Neural crest cell (in vitro differentiated cells): ENCODE measurements at regions not wholly inside any gene's neighbourhood (a gene's known extent, or its start where the extent isn't known, plus 50 kb on each side); places are given as distances from the start of the nearest gene placed in this dataset.

ENCODE experiments used
- DNase-seq: peaks from one replicate; pipeline ENCODE4 v3.0.0; 2021; ENCODE audit warnings: low read depth, mixed read lengths, low spot score
- H3K27ac Mint-ChIP-seq: one replicate; pipeline ENCODE4 v1.8.0; 2021; ENCODE audit warnings: mild to moderate bottlenecking, mixed read lengths; ENCODE audit not compliant: unreplicated experiment
- H3K27me3 Mint-ChIP-seq: 2 replicates; pipeline ENCODE4 v1.8.0; 2021; ENCODE audit warnings: low read depth, mild to moderate bottlenecking, mixed read lengths
- H3K36me3 Mint-ChIP-seq: 2 replicates; pipeline ENCODE4 v1.8.0; 2021; ENCODE audit warnings: low read depth, mild to moderate bottlenecking, mixed read lengths
- H3K4me1 Mint-ChIP-seq: 2 replicates; pipeline ENCODE4 v1.8.0; 2021; ENCODE audit warnings: mixed read lengths
- H3K4me3 Mint-ChIP-seq: one replicate; pipeline ENCODE4 v1.8.0; 2021; ENCODE audit warnings: mild to moderate bottlenecking, mixed read lengths
- H3K9me3 Mint-ChIP-seq: 2 replicates; pipeline ENCODE4 v1.8.0; 2021; ENCODE audit warnings: mixed read lengths
- TF ChIP-seq, protein P1 (sequence below): fragments of 200-600 bp; sonication (generic); conservative IDR thresholded peaks from 2 replicates; pipeline ENCODE4 v1.5.0; 2021; ENCODE audit warnings: antibody characterized with exemption, mild to moderate bottlenecking

DNA sequence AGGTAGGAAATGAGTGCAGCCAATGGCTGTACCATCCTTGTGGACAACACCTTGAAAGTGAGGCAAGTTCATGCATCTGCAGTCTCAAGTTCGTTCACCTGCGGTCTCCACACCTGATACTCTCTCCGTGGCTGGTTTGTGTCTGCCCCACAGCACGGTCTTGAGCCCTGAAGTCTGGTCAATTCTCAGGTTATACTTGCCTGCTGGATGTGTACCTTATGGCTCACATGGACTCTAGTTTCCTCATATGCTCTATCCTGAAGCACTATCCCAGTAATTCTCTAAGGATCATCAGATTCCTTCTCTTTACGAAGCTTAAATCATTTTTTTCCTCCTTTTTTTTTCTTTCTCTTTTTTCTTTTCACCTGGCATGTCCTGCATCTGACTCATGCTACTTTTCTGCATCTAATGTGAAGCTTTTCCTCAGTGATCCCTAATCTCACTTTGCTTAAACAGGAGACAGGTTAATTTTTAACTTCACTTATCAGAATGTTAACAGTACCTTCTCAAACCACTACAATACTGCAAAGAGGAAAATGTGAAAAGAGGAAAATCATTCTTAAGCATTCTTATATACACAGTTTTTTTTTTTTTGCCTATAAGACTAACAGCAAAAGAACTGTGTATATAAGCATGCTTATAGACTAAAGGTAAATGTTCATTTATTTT is 511.2 kb downstream of the SOX11 start:
- peaks cover 9% of the 10 kb centered on the region for H3K4me1 Mint-ChIP-seq
- no peaks in the 10 kb centered on the region for H3K27me3 Mint-ChIP-seq
- H3K36me3 Mint-ChIP-seq: no peaks in the 10 kb centered on the region

DNA sequence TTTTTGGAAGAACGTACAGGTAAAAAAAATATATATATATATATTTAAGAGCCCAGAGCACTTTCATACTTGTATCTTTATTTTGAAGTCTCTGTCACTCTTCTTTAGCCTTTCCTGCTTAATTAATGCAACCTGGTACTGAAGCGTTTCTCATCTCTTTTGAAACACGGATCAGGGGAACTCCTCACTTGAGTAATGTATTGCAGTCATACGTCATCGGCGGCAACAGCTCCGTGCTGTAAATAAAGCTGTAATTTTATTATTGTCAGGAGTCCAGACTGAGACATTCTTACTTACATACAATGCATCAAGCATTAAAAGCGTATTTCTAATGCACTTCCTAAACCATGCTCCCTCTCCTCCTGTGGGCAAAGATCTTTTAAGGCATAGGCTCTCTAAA is 514.7 kb downstream of the SOX11 start:
- H3K27ac Mint-ChIP-seq: no peak overlapping the region
- no peak for DNase-seq
- H3K9me3 Mint-ChIP-seq: no peaks in the 10 kb centered on the region
- H3K27me3 Mint-ChIP-seq: no peaks in the 10 kb centered on the region
- H3K4me1 Mint-ChIP-seq: peaks cover 14% of the 10 kb centered on the region
- H3K36me3 Mint-ChIP-seq: no peaks in the 10 kb centered on the region
- H3K4me3 Mint-ChIP-seq: no peak overlapping the region
- TF ChIP-seq, protein P1, sequence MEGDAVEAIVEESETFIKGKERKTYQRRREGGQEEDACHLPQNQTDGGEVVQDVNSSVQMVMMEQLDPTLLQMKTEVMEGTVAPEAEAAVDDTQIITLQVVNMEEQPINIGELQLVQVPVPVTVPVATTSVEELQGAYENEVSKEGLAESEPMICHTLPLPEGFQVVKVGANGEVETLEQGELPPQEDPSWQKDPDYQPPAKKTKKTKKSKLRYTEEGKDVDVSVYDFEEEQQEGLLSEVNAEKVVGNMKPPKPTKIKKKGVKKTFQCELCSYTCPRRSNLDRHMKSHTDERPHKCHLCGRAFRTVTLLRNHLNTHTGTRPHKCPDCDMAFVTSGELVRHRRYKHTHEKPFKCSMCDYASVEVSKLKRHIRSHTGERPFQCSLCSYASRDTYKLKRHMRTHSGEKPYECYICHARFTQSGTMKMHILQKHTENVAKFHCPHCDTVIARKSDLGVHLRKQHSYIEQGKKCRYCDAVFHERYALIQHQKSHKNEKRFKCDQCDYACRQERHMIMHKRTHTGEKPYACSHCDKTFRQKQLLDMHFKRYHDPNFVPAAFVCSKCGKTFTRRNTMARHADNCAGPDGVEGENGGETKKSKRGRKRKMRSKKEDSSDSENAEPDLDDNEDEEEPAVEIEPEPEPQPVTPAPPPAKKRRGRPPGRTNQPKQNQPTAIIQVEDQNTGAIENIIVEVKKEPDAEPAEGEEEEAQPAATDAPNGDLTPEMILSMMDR: no peak

More for the DNA sequence above, 511.2 kb downstream of the SOX11 start:
- H3K27ac Mint-ChIP-seq: no peak overlapping the region
- H3K9me3 Mint-ChIP-seq: peaks cover 5% of the 10 kb centered on the region
- TF ChIP-seq, protein P1: no peak
- no peak for DNase-seq
- H3K4me3 Mint-ChIP-seq: no peak overlapping the region

DNA sequence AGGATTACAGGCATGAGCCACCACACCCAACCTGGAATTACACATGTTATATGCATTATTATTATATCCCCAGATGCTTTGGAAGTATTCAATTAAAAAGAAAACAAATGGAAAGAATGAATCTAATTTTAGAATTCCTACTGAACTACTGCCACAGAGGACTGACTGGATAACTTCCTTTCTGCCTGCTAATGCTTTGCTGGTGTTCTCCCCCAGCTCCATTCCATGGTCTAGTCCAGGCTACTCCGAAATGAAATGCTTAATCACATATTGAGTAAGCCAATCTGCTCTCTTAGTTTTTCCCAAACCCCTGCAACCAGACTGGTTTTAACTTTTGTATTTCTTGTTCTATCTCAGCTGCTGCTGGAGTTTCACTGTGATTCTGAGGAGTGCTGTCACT is 519.1 kb downstream of the SOX11 start:
- peaks cover 25% of the 10 kb centered on the region for H3K4me1 Mint-ChIP-seq
- no peak overlapping the region for H3K27ac Mint-ChIP-seq
- no peaks in the 10 kb centered on the region for H3K27me3 Mint-ChIP-seq
- H3K4me3 Mint-ChIP-seq: no peak overlapping the region
- no peaks in the 10 kb centered on the region for H3K36me3 Mint-ChIP-seq
- no peak for DNase-seq
- no peaks in the 10 kb centered on the region for H3K9me3 Mint-ChIP-seq
- TF ChIP-seq, protein P1: no peak

DNA sequence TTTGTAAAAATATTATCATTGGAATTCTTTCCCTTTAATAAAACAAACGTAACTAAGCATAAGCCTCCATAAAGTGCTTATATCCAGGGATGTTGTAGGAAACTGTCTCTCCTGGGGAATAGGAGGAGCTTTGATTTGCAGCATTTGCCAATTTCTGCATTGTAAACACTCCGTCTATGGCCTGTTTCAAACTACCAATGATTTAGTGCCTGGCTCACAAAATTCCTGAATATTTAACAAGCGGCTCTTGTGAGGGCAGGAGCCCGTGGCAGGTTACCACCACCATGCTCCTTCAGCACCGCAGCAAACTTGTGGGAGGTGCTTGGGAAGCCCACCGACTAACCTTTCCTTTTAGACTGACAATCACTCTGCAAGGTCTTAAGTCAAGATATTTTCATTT is 520.3 kb downstream of the SOX11 start:
- H3K27me3 Mint-ChIP-seq: no peaks in the 10 kb centered on the region
- H3K27ac Mint-ChIP-seq: no peak overlapping the region
- no peaks in the 10 kb centered on the region for H3K36me3 Mint-ChIP-seq
- H3K9me3 Mint-ChIP-seq: no peaks in the 10 kb centered on the region
- TF ChIP-seq, protein P1: no peak
- H3K4me1 Mint-ChIP-seq: peaks cover 25% of the 10 kb centered on the region
- DNase-seq: no peak
- no peak overlapping the region for H3K4me3 Mint-ChIP-seq

DNA sequence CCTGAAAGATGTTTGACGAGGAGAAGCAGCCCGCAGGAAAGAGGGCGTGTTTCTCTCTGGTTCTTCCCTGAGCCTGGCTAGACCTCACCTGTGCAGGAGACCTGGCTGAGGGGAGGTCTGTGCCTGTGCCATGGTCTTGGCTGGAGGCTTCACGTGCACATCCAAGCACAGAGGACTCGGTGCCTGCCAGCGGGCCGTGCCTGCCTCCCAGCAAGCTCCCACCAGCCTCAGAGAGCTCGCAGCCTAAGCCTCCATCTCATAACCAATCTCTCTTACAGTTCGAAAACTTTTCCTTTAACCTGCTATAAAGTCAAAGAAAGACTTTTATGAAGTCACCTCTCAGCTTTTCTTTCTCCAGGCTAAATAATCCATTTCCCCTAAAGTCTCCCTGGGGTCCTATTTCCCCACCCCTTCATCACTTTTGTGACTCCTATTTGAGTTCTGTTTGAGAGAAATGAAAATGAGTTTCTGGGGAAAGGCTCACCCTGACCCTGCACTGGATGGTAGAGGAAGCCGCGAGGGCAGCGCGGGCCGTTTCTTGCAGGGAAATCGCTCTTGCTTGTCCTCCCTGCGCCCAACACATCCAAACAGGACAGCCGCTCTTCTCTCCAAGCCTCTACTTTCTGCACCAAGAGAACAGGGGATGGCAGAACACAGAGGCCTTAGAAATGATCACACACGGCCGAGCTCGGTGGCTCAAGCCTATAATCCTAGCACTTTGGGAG is 521.0 kb downstream of the SOX11 start:
- H3K27me3 Mint-ChIP-seq: no peaks in the 10 kb centered on the region
- H3K9me3 Mint-ChIP-seq: no peaks in the 10 kb centered on the region
- H3K27ac Mint-ChIP-seq: no peak overlapping the region
- TF ChIP-seq, protein P1: no peak
- H3K4me3 Mint-ChIP-seq: no peak overlapping the region
- DNase-seq: no peak
- H3K36me3 Mint-ChIP-seq: no peaks in the 10 kb centered on the region
- peaks cover 25% of the 10 kb centered on the region for H3K4me1 Mint-ChIP-seq
